GM12872 (cell line): ENCODE measurements at regions not wholly inside any gene's neighbourhood (a gene's known extent, or its start where the extent isn't known, plus 50 kb on each side); places are given as distances from the start of the nearest gene placed in this dataset.

ENCODE experiments used
- TF ChIP-seq, protein P1 (sequence below): IDR thresholded peaks from 3 replicates; pipeline ENCODE4 v1.5.1; 2011; ENCODE audit warnings: low read depth, mild to moderate bottlenecking, low read length, moderate library complexity; ENCODE audit not compliant: insufficient read depth

DNA sequence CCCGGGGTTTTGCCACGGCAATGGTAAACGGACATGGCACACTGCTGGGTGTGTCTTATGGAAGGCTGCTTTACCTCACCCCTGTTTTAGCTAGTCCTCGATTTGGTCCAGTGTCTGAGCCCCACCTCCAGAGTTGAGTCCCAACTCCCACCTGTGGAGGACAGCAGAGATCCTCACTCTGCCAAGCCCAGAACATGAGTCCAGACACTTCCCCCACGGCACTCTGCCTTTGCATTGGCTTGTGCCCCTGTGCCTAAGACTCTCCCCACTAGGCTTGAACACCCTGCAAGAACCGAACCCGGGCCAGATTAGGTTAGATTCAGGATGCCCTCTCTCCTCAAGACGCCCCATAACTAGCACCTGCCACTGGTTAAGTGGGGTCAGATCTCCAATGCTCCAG lies 59.8 kb upstream of the C14orf180 start:
- TF ChIP-seq, protein P1, sequence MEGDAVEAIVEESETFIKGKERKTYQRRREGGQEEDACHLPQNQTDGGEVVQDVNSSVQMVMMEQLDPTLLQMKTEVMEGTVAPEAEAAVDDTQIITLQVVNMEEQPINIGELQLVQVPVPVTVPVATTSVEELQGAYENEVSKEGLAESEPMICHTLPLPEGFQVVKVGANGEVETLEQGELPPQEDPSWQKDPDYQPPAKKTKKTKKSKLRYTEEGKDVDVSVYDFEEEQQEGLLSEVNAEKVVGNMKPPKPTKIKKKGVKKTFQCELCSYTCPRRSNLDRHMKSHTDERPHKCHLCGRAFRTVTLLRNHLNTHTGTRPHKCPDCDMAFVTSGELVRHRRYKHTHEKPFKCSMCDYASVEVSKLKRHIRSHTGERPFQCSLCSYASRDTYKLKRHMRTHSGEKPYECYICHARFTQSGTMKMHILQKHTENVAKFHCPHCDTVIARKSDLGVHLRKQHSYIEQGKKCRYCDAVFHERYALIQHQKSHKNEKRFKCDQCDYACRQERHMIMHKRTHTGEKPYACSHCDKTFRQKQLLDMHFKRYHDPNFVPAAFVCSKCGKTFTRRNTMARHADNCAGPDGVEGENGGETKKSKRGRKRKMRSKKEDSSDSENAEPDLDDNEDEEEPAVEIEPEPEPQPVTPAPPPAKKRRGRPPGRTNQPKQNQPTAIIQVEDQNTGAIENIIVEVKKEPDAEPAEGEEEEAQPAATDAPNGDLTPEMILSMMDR: no peak

GRCh38 chr14:104520620-104521410 lies 58.7 kb upstream of the C14orf180 start:
- TF ChIP-seq, protein P1: no peak

- TF ChIP-seq, protein P1: no peak
Measured at GRCh38 chr14:104521816-104522745, 57.5 kb upstream of the C14orf180 start.

GRCh38 chr14:104522926-104523545 lies 56.5 kb upstream of the C14orf180 start:
- TF ChIP-seq, protein P1: no peak

DNA sequence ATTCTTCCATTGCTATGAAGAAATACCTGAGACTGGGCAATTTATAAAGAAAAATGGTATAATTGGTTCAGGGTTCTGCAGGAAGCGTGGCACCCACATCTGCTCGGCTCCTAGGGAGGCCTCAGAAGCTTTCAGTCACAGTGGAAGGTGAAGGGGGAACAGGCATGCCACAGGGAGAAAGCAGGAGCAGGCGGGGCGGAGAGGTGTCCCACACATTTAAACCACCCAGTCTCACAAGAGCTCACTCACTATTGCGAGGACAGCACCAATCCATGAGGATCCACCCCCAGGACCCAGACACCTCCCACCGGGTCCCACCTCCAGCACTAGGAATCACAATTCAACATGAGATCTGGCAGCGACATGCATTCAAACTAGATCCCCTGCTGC lies 56.0 kb upstream of the C14orf180 start:
- TF ChIP-seq, protein P1: no peak

GRCh38 chr14:104524726-104525125 lies 54.8 kb upstream of the C14orf180 start:
- TF ChIP-seq, protein P1: no peak
